GM18505 (cell line): ENCODE measurements at regions not wholly inside any gene's neighbourhood (a gene's known extent, or its start where the extent isn't known, plus 50 kb on each side); places are given as distances from the start of the nearest gene placed in this dataset.
"Not testable (repeated sequence)": the region's sequence is repeated elsewhere in the genome, so short reads cannot be mapped to it uniquely, and the experiment has no call there.

ENCODE experiments used
- ATAC-seq: cut with Tn5 transposase; IDR thresholded peaks from one replicate; pipeline ENCODE4 v1.9.1; 2021; ENCODE audit not compliant: unreplicated experiment
- POLR2A ChIP-seq: IDR thresholded peaks from 4 replicates; pipeline ENCODE4 v1.6.1; 2011; ENCODE audit warnings: borderline replicate concordance; ENCODE audit not compliant: insufficient read depth, insufficient read length; ENCODE audit errors: extremely low read depth

DNA sequence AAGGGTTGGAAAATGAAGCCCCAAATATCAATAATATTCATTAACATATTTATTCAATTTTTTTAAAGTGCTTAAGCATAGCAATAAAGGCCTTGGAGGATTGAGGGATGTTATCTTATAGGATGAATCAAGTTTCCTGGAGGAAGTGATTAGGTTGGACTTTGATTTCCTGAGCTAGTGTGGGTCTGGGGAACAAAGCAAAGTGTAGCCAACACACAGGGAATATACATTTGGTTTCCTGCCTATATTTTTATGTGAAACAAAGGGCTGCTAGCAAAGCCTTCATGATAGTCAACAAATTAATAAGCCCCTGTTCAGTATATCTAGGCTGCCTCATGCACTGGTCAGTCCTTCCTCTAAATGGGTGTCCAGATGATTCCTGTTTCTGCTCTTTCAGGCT lies 261.1 kb upstream of the IL12A start:
- no peak for ATAC-seq
- no peak for TF ChIP-seq POLR2A

DNA sequence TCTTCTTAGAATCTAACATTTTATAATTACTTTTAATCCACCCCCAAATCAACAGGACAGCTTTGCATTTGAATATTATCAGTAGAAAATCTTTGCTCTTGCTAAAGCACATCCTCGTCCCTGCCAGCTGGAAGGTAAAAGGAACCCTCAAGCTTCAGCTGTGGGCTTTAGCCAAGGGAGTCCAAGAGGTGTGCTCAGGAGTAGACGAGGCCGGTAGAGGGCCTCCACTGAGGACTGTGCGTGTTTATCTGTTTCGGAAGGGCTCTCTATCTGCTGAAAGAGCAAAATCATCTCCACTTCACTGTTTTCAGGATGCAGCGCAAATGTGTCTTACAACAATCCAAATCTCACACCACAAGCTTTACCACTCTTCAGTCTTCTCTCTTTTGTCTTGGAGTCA lies 257.4 kb upstream of the IL12A start:
- no peak for ATAC-seq
- TF ChIP-seq POLR2A: no peak

DNA sequence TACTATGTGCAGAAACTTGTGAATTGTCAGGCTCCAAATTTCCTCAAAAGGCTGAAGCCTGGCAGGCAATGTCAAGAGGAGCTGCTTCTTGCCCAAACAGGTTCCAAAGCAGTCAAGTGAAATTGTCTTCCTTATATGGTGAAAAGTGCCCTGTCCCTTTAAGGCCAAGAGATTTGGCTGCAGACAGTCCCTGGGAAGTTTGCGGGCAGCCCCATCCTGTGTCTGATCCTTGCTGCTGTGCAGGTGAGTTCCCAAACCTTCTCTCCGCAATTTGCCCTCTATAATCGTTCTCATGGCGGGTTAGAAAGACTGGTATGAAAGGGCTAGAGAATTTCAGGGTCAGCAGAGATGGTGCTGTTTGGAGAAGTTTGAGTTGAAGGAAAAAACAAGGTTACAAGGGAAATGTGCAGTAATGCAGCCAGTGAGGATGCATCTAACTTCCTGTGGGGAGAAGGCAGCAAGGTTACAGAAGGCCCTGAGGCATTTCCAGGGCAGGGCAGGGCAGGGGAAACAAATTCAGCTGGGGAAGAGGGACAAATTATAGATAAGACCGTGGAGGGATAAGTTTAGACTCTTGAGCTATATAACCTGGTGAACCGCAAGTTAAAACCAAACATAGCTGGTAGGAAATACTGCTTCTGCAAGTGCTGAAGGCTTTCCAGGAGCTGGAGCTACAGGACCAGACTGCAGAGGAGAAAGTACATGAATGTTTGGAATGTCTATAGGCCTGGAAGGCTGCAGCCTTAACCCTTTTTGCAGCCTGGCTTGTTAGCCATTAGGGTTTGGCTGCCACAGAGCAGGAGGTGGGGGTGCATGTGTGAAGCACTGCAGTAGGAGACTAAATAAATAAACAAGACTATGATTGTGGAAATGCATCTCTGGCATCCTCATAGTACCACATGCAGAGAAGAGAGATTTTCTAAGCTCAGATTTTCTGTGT lies 256.2 kb upstream of the IL12A start:
- ATAC-seq: no peak
- no peak for TF ChIP-seq POLR2A

DNA sequence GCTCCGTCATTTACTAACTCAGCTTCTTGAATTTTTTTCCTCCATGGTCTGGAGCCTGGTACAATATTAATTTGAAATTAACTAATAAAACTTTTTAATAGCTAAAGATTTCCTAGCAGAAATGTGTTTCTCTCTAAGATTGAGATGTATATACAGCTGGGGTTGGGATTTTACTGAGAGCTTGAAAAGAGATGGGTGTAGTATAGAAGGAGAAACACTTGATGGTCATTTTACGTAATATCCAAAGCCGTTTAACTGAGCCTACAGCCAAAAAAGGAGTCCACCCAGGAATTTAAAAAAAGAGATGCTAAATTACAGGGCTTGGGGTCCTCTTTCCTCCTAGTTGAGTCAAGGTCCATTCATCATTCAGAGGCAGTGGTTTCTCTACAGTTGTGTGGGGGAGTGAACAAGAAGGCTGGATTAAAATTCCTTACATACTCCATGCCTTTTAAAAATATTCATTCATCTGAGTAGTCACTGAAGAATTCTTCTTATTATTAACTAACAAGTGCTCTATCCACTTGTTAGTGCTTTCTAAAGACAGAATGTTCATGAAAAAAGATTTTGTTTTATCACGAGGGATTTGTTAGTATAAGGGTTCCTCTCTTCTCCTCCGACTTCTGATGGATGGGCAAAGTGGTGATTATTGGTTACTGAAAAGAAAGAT lies 255.3 kb upstream of the IL12A start:
- no peak for ATAC-seq
- no peak for TF ChIP-seq POLR2A

DNA sequence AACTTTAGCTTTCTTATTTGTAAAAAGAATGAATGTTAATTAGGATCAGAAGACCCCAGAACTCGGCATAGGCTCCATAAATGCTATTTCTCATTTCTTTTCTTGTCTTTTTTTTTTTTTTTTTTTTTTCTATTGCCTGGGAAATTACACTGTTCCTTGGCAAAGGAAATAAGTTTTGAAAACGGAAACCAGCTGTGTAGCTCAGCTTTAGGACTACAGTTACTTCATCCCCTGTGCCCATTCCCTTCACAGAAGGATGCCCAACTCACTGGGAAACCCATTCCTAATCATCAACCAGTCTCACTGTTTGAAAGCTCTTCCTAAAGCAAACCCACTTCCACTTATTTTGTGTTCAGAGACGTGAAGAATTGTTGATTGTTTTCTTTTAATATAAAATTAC lies 254.0 kb upstream of the IL12A start:
- TF ChIP-seq POLR2A: no peak
- no peak for ATAC-seq

DNA sequence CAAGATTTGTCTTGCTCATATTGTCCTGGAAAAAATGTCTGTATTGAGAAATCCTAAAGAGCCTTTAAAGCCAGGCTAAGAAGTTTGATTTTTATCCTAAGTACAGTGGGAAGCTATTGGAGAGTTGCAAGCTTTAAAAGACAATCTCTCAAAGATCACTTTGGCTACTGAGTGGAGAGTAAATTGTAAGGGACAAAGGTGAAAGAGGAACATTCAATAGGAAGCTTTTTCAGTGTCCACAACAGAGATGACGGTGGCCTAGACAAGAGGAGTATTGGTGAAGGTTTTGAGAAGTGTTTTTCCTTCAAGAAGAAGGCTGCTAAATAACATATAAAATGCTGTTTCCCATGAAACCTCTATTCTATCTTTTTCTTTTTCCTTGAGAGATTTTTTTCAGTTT lies 249.5 kb upstream of the IL12A start:
- no peak for ATAC-seq
- TF ChIP-seq POLR2A: no peak

DNA sequence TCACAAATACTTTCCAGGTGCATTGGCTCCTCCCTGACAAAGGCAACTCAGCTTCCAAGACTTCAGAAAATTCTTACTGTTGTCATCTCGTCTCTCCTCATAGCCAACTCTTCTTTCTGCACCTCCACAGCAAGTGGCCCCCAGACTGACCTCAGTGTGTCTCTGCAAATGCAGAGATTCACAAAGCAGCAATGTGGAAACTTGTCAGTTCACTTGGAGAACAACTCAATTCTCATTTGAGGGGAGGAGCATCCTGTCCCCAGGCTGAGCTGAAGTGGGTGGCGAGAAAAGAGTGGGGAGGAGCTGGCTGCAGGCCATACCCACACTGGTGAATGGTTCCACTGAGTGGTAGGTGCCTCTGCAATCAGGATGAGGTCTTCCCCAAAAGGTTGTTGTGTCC lies 248.7 kb upstream of the IL12A start:
- ATAC-seq: no peak
- TF ChIP-seq POLR2A: no peak

DNA sequence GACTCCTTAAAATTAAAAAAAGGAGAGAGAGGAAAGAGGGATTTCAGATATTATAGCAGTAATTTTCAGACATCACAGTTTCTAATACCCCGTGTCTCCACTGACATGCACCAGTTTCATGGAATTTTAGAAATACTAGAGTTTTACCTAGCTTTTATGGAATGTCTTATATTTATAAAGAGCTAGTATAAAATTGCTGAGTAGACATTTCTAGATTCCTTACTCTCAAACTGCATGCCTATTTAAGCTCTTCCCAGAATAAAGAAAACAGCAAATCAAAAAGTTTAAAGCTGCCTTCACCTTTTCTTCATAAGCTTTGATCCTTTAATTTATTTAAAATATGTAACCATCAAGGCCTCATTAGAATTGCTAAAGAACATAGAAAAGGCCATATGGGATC lies 247.4 kb upstream of the IL12A start:
- TF ChIP-seq POLR2A: no peak
- ATAC-seq: no peak

DNA sequence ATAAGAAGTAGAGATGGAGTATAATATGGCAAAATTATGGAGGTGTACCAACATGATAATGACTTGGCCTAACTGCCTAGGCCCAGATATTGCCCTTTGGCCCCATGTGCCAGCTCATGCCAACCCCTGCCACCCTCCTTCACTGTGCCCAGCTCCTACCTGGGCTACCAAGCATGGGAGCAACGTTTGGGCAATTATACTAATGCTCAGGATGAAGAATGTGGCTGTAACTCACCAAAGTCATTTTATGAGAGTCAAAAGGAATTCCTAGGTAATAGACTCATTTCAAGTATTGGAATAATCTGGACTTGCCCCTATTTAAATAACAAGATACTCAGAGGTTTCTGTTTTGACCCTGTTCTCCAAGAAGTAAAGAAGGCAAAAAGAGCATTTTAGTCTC lies 240.2 kb upstream of the IL12A start:
- no peak for ATAC-seq
- no peak for TF ChIP-seq POLR2A

DNA sequence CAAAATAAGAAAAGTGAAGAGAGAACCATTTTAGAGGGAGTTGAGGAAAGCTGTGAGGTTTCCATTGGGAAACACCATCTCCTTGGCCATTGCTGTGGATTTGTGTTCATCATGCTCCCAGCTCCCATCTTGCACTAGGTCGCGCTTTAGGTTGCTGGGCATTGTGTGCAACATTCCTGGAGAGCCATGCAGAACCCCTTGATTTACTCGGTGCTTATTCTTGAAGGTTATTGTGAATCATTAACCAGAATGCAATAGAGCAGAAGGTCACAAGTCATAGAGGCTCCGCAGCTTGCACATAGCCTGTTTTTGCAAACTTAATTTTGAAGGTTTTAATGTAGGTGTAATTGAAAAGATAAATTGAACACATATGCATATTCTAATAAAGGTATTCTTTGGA lies 239.2 kb upstream of the IL12A start:
- ATAC-seq: no peak
- no peak for TF ChIP-seq POLR2A

DNA sequence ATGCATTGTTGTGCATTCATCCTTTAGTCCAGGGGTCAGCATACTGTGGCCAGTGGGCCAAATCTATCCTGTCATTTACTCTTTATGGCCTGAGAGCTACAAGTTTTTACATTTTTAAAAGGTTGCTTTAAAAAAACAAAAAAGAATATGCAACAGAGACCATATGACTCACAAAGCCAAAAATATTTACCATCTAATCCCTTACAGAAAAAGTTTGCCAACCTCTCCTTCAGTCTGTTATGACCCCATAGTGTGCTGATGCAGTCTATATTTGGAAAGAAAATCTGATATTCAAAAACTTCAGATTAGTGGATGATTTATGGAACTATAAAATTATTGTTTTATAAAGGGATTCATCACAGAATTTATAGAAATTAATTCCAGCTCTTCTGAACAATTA lies 237.5 kb upstream of the IL12A start:
- ATAC-seq: no peak
- no peak for TF ChIP-seq POLR2A

DNA sequence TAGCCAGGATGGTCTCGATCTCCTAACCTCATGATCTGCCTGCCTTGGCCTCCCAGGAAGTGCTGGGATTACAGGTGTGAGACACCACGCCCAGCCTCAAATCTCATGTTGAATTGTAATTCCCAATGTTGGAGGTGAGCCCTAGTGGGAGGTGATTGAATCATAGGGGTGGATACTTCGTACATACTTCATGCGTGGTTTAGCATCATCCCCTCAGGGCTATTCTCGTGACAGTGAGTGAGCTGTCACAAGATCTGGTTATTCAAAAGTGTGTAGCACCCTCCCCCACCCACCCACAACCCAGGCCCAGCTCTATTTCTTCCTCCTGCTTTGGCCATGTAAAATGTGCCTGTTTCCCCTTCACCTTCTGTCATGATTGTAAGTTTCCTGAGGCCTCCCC lies 236.9 kb upstream of the IL12A start:
- TF ChIP-seq POLR2A: no peak
- no peak for ATAC-seq

DNA sequence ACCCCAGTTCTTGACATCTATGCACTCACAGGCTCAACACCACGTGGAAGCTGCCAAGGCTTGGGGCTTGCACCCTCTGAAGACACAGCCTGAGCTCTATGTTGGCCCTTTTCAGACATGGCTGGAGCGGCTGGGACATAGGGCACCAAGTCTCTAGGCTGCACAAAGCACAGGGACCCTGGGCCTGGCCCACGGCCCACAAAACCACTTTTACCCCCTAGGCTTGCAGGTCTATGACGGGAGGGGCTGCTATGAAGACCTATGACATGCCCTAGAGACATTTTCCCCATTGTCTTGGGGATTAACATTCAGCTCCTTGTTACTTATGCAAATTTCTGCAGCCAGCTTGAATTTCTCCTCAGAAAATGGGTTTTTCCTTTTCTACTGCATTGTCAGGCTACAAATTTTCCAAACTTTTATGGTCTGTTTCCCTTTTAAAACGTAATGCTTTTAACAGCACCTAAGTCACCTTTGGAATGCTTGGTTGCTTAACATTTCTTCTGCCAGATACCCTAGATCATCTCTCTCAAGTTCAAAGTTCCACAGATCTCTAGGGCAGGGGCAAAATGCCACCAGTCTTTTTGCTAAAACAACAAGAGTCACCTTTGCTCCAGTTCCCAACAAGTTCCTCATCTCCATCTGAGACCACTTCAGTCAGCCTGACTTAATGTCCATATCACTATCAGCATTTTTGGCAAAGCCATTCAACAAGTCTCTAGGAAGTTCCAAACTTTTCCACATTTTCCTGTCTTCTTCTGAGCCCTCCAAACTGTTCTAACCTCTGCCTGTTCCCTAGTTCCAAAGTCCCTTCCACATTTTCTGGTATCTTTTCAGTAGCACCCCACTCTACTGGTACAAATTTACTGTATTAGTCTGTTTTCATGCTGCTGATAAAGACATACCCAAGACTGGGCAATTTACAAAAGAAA lies 232.1 kb upstream of the IL12A start:
- not testable (repeated sequence) for ATAC-seq

DNA sequence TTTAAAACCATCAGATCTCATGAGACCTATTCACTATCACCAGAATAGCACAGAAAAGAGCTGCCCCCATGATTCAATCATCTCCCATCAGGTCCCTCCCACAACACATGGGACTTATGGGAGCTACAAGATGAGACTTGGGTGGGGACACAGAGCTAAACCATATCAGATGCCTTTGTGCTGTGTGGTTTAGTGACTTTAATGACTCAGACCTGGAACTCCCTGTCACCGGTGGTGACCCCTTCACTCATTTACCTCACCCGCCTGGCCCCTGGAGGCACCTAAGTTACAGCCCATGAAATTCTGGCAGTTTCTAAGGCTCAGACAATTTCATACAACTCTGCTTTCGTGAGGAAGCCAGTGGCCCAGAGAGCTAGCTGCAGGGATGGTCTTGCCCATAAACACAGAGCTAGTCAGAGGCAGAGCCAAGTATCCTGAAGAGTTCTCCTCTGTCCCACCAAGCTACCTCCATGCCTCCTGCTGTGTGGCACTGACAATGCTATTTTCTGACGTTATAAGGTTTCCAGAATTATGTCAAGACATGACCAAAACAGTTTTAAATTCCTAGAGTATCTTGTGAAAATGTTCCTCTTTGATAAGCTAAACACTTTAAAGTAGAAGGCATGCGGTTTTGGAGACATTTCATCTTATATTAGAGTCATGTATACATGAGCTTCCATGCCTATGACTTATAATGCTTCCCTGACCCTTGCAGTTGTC lies 231.1 kb upstream of the IL12A start:
- ATAC-seq: no peak
- TF ChIP-seq POLR2A: no peak

DNA sequence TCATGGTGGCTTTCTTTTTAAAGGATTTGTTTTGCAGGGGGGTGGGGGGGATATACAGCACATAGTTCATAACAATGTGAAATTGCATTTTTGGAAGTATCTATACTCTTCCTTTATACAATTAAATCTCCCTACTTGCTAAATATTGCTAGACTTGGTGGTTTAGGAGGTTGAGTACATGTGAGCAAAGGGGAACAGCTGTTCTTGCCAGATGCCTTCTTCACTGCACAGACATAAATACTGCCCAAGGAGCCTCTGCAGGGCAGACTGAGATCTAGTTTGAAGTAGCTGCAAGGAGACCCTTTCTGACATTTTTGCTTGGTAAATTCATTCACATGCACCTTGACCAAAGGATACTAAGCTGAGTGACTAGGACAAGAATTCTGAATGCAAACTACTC lies 228.6 kb upstream of the IL12A start:
- no peak for TF ChIP-seq POLR2A
- no peak for ATAC-seq
